GM18873 (cell line): ENCODE measurements at regions not wholly inside any gene's neighbourhood (a gene's known extent, or its start where the extent isn't known, plus 50 kb on each side); places are given as distances from the start of the nearest gene placed in this dataset.

Experiments used
- ATAC-seq: cut with Tn5 transposase; IDR thresholded peaks from one replicate; pipeline ENCODE4 v1.9.1; 2021; ENCODE audit warnings: mild to moderate bottlenecking, moderate library complexity, moderate number of reproducible peaks; ENCODE audit not compliant: unreplicated experiment, low FRiP score

DNA sequence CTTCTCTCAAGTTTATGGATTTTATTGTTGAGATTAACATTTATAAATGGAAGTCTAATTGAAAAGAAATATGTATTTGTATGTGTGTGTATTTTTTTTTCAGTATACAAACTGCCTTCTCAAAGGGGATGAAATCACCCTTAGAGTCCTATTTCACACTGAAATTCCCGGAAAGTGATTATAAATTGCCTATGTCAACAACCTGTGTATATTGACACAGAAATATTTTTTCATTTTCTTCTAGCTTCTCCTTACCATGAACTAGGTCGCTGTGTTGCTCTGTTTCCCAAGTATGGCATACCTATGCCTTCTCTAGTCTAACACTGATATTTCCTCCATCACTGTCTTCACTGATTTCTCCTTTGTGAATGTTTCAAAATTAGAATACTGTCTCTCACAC is 444.0 kb upstream of the AZI2 start:
- no peak for ATAC-seq

DNA sequence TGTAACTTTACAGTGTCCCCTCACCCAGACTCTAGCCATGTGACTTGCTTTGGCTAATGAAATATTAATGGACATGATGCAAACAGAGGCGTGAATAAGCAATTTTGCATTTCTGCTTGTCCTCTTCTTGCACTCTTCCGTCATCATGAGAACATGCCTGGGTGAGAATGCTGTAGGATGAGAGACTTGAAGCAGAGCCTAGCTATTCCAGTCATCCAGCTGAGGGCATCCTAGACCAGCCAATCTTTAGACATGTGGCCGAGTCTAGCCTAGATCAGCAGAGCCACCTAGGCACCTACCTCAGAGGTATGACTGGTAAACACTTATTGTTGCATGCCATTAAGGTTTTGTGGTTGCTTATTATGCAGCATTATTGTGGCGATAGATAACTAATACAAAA is 450.5 kb upstream of the AZI2 start:
- ATAC-seq = no peak

DNA sequence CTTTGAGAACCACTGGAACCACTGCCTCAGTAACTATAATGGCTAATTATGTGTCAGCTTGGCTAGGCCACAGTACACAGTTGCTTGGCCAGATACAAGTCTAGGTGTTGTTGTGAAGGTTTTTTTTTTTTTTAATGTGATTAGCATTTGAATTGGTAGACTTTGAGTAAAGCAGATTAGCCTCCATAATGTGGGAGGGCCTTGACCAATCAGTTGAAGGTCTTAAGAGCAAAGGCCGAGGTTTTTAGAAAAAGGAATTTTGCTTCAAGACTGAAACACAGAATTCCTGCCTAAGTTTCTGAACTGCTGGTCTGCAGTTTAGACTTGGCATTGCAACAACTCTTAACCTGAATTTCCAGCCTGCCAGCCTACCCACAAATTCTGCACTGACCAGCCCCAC is 451.6 kb upstream of the AZI2 start:
- no peak for ATAC-seq

DNA sequence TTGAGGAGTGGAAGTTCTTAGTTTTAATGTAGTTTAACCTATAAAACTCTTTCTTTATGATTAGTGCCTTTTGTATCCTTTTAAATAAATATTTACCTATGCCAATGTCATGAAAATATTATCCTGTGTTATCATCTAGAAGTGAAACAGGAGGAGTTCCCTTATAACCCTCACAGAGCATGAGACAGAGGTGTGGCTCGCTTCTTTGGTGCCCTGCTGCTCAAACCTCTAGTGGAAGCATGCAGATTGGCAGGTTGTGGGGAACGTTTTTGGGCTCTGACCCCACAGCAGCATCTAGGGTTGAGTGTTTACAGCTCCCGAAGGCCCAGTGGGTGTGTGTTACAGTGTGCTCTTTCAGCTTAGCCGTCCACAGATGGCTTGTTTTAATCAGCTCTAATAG is 459.4 kb upstream of the AZI2 start:
- ATAC-seq = no peak

DNA sequence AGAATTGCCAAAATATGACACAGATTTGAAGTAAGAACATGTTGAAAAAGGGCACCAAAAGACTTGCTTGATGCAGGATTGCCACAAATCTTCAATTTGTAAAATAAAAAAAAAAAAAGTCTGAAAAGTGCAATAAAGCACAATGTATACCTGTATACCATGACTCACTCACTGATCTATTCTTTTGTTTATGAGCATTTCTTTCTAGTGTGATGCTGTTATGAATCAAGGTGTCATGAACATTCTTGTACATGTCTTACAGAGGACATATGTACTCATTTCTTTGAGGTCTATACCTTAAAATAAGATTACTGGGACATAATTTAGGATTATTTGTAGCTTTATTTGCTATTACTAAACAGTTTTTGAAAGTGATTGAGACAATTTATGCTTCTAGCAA is 464.9 kb upstream of the RBMS3 start:
- no peak for ATAC-seq

DNA sequence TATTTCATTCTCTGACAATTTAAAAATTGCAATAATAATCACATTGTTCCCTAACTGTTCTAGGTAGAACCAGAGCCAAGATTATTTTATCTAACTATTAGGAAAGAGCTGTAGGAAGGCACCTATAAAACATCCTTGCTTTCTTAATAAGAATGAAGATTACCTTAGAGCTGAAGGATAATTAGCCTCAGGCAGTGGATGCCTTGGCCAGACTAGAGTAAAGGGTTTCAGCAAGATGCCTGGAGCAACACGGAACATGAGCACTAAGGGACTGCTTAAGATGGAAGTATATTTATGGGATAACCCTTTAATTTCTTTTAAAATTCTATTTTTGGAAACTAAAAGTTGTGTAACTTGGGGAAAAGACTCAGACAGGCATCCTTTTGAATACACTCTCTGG is 456.6 kb upstream of the RBMS3 start:
- ATAC-seq = no peak

DNA sequence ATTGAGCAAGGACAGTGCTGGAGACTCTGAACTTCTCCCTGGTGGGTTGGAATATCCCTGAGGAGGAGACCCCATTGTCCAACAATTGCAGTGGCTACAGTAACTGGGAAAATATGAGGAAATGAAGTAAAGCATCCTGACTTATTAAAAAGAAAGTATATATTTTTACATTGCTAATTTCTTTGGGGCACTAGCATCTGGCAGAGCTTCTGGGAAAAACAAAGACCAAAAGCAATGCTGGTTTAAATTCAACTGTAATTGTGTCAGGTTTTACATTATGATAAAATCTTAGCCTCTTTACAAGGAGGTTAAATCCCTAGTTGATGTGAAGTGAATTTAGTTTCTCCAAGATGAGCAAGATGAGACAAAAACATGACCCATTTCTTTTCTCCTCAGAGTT is 454.0 kb upstream of the RBMS3 start:
- no peak for ATAC-seq

DNA sequence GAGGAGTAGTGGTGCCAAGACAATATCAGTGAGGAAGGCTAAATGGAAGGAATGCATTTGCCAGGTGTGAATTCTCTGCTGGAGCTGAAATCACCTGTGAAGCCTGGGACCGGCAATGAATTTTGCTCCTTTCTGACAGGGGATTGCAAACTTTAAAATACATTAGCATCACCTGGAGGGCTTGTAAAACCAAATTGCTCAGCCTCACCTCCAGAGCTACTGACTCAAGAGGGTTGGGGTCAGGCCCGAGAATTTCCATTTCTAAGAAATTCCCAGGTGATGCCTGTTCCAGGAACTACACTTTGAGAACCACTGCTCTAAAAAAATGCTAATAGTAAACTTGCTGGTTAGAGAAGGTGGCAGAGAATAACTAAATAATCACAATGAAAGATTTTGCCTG is 445.6 kb upstream of the RBMS3 start:
- ATAC-seq = no peak

DNA sequence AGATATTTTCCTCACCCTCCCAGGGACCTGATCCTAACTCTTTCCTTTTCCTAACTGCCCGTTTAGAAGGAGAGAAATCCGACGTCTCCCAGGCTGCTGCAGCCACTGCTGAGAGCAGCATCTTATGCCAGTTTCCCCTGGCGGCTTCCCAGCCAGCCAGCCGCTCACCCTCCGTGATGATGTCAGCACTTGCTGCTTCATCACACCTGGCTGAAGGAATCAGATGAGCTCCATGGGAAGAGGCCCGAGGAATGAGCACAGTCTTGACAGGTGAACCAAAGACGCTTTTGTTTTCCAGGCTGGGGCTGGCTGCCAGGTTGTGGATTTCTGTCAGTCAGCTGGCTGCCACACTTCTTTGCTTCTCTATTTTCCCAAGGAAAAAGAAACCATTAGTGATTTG is 445.1 kb upstream of the RBMS3 start:
- ATAC-seq = no peak

DNA sequence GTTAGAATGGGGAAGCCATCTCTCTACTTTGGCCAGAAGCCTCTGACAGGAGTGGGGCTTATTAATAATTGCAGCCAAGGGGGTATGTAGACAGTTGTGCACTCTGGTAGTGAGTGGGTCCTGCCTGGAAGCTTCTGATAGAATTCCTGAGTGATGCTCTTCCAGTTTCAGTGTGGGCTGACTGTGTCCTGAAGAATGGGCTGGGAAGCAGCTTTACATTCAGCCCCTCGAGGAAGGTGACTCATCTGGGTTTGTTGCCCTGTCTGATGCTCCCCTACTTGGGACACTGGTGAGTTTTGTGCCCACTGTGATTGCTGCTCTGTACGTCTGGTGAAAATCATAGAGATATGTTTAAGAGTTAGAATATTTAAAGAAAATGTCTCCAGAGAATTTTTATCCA is 444.7 kb upstream of the RBMS3 start:
- ATAC-seq = no peak

DNA sequence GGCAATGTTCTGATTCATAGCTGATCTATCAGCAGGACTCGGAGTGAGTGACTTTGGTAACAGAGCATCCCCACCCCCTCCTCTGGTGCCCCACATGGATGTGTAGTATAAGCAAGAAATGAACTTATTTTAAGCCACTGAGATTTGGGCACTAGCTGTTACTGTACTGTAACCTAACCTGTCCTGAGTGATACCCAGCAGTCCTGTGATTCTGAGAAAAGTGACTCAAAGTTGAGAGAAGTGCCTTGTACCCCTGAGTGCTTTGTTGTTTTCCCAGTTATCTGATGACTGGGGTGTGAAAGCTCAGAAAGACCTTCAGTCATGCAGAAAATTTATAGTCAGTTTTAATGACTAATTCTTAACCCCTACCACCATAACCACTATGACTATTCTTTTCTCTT is 439.9 kb upstream of the RBMS3 start:
- peak; percentile 69 for ATAC-seq

DNA sequence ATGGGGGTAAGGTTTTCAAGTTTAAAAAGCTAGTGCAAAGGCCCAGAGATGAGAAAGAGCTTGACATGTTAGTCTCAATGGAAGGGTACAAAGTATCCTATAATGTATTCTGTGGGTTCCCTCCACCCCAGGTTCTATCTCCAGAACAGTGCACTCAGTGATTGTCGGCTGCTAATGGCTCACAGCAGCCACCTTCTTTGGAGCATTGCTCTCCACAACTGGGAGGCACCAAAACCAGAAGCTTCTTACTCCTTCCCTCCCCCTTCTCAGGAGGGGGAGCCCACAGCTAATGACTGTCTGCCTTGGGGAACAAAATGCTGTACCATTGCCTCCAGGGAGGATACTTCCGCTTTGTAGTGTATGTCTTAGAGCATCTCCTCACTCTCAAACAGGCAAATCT is 439.4 kb upstream of the RBMS3 start:
- ATAC-seq = no peak

DNA sequence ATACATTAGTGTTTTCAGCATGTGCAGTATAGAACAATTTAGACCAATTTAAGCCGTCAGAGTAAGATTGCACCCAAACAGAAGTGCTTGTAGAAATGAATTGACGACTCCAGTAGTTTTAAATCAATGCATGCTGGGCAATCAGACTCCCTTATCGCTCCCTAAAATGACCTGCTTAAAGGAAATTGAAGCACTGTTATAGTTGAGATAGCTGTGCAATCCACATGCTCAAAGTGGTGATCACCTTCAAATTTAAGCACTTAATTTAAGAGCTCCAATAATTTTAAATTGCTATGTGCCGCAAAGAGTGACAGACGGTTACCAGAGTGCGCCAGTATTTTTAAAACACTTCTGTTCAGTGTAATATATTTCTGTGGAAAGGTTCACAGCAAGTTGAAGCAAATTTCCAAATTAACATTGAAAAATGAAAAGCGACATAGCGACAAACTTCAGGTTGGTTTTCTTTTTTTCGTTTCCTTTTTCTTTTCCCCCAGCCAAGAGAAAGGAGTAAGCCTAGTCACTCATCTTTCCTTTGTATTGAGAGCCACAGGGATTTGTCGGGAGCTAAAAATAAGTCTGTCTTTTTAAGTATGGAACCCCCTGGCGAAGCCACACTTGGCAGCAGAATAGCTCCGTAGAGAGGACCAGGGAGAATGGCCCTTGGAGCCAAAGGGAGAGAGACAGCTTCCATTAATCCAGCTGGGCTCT is 436.4 kb upstream of the RBMS3 start:
- no peak for ATAC-seq

DNA sequence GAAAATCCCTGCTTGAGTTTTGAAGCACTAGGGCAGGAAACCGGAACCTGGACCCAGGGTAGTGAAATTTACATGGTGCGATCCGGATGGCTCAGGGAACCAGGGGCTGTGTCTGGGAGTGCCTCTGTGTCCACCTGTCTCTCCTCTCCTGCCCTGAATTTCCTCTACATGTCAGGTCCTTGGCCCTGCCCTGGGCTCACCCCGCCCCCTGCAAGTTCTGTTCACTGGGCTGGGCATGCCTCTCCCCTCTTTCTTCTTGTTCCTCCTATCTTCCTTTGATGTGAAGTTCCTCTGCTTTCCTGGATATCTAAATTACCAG is 435.9 kb upstream of the RBMS3 start:
- no peak for ATAC-seq

DNA sequence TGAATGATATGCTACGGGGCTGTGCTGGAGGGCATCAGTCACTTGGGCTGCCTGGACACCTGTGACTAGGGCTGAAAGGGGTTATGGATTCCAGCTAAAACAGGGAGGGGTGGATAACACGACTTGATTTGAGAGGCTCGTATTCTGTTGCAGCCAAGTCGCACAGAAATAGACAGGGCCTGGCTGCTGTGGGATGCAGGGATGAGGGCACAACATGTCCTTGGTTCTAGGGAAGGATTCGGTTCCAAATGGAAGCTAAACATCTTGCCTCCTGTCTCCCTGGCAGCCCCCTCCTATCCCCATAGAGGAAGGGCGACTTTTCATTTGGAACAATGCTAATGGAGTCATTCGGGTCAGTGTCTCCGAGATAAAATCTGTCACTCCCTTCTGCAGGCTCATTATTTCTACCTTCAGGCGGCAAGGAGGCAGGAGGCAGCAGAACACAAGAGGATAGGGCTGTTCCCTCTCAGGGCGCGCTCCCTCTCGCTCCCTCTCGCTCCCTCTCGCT is 433.8 kb upstream of the RBMS3 start:
- no peak for ATAC-seq

DNA sequence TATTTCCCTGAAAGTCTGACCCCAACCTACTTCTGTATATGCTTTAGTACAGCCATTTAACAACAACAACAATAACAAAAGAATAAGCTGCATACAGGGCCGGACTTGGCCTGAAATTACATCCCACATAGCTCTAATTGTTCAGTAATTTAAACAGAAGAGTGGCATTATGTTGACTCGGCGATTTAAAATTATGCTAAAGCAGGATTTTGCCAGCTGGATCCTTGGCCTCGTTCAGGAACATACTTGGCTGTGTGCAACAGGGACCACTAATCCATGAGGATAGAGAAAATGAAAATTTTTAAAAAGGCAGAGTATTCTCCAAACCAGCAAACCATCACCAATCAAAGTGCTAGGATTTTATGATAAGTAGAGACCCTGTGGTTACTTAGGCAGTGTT is 433.1 kb upstream of the RBMS3 start:
- ATAC-seq = no peak

DNA sequence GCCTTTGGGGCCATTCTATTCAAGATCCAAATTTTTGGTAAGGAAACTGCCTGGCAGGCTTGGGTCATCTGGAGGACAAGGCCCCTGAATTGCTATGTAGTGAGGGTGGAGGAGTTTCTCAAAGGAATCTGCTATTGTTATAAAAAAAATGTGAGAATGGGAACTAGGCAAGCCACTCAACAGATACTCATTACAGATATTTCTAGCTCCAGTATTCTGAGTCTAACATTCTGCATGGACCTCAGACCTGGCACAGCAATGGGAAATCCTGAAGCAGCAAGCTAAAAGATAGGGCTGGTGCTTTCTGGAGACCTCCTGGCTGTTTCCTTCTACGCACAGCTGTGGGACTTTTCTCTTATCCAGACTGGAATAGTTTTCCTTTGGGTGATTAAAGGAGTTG is 430.7 kb upstream of the RBMS3 start:
- ATAC-seq = no peak

DNA sequence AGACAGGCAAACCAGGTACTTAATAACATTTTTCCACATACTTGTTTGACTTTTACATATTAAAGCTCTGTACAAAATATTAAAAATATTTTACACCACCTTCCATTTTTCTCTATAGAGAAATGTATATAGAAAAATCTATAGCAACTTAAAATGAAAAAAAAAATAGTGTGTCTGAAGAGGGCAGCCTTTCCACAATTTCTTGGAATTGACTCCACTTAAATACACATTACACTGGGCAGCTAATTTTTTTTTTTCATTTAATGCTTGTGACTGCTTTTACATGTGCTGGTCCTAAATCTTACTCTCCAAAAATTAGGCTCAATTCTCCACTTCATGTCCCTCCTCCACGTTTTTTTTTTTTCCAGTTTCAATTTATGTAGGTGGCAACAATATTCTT is 427.0 kb upstream of the RBMS3 start:
- ATAC-seq = no peak

DNA sequence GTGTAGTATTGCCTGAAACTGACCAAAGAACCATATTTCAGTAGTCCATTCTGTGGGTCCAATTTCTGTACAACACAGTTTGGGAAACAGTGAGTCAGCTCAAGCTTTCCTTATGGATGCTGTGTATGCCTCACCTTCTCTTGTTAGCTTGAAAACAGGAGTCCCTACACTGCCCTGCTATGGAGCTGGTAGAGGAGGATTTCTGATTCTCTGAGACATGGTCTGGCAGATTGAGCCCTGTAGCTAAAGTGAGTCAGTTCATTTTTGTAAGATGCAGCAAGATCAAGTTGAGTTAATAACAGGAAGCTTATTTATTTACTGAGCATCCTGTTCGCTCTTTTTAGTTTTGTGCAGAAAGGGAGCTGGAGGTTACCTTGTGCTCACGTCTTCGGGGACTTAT is 424.1 kb upstream of the RBMS3 start:
- ATAC-seq = no peak

DNA sequence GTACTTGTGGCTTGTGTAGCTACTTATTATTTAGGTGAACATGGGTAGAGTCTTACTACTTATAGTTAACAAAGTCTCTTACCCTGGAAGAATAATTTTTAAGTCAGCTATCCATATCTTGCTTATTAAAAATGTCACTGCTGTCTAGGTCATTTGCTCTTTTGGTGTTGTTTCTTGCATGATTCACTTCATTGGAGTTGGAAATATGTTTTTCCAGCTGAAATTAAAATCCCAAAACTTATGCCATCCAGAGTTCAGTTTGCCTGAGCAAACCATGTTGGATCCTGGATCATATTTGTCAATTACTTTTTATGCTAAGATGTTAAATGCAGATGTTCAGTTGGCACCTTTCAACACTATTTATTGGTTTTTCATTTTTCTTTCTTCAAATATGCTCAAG is 421.0 kb upstream of the RBMS3 start:
- no peak for ATAC-seq

DNA sequence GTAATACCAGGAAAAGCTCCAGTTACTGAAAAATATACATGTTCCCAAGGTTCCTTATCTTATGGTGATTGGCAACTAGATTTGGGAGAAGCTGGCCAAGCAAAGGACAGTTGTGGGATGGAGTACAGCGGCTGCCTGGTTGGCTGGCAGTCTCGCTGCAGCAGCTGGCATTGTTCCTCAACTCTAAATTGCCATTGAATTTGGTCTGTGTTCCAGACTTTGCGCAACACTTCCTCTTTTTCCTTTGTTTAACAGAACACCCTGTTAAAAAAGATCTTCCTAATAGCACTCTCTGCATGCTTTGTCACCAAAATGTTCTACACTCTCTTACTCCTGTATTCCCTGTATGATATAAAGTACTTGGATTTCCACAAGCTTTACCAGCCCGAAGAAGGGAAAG is 420.6 kb upstream of the RBMS3 start:
- no peak for ATAC-seq

DNA sequence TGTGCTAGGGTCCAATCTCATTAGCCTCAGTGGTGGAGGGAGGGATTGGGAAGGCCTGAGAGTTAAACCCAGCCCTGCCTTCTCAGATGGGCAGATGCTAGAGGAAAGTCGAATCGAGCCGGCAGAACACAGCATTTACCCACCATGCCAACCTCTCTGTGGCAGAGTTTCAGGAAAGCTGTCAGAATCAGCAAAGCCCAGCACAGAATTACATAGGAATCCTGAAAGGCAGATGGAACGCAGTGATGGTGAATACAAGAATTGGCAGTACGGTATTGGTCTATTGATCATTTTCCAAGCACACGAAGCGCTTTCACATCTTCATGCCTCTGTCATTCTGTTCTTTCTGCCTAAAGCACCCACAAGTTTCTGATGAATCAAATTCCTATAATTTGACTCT is 417.7 kb upstream of the RBMS3 start:
- no peak for ATAC-seq

DNA sequence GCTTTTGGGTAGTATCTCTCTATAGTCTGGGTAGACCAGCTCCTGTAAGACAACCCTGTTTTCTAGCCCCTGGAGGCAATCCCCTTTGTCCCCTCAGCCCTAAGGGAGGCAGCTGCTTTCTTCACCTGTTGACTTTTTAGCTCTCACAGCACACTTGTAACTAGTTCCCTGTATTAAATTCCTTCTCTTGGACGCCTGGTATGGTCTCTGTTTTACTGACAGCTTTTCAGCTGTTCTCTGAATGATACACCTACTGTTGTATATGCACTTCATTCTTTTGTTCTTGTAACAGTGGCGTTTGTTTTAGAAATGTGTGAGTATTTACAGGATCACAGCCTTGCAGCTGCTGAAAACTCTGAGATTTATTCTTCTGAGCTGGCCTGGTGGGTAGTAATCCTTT is 413.0 kb upstream of the RBMS3 start:
- ATAC-seq = no peak
